Liver (tissue), 8 donors: ENCODE measurements at regions not wholly inside any gene's neighbourhood (a gene's known extent, or its start where the extent isn't known, plus 50 kb on each side); places are given as distances from the start of the nearest gene placed in this dataset.

Experiments
- DNase-seq: peaks from one replicate; pipeline ENCODE4 v3.0.0-alpha.2; 2017; ENCODE audit warnings: low spot score
- H3K27ac ChIP-seq, 2 donors: one replicate each; pipeline ENCODE4 v1.7.0; 2013; ENCODE audit warnings: inconsistent platforms in 2 of 2, low read length in 2 of 2, control low read depth in 1 of 2, low read depth in 1 of 2, mild to moderate bottlenecking in 1 of 2
- H3K27me3 ChIP-seq, 4 donors: one replicate each; pipeline versions ENCODE4 v1.6.1 to v1.7.0; 2013; ENCODE audit warnings: low read length in 3 of 4, inconsistent platforms in 1 of 4, mild to moderate bottlenecking in 1 of 4, moderate library complexity in 1 of 4; ENCODE audit not compliant: control insufficient read depth in 4 of 4, insufficient read depth in 4 of 4
- H3K36me3 ChIP-seq, 4 donors: one replicate each; pipeline versions ENCODE4 v1.6.1 to v1.7.0; 2013; ENCODE audit warnings: low read length in 3 of 4, mild to moderate bottlenecking in 3 of 4, low read depth in 1 of 4, moderate library complexity in 1 of 4; ENCODE audit not compliant: control insufficient read depth in 4 of 4, insufficient read depth in 3 of 4
- H3K4me1 ChIP-seq, 4 donors: one replicate each; pipeline versions ENCODE4 v1.6.1 to v1.7.0; 2013; ENCODE audit warnings: low read length in 3 of 4, mild to moderate bottlenecking in 3 of 4, moderate library complexity in 1 of 4; ENCODE audit not compliant: control insufficient read depth in 4 of 4, insufficient read depth in 4 of 4
- H3K4me3 ChIP-seq, 3 donors: one replicate each; pipeline versions ENCODE4 v1.6.1 to v1.7.0; 2013; ENCODE audit warnings: low read length in 3 of 3, control low read depth in 1 of 3, low read depth in 1 of 3, mild to moderate bottlenecking in 1 of 3
- H3K9ac ChIP-seq, 2 donors: one replicate each; pipeline ENCODE4 v1.7.0; 2013; ENCODE audit warnings: low read length in 2 of 2, mild to moderate bottlenecking in 2 of 2, moderate library complexity in 2 of 2, control low read depth in 1 of 2, low read depth in 1 of 2
- H3K9me3 ChIP-seq, 4 donors: one replicate each; pipeline versions ENCODE4 v1.6.1 to v1.7.0; 2013; ENCODE audit warnings: low read length in 3 of 4; ENCODE audit not compliant: control insufficient read depth in 4 of 4
- ATF3 ChIP-seq: IDR thresholded peaks from 2 replicates; pipeline ENCODE4 v1.6.1; 2016; ENCODE audit warnings: antibody characterized with exemption
- FOXA1 ChIP-seq: IDR thresholded peaks from 2 replicates; pipeline ENCODE4 v1.6.1; 2016; ENCODE audit warnings: antibody characterized with exemption
- GABPA ChIP-seq, 2 donors: IDR thresholded peaks in 1 of 2; conservative IDR thresholded peaks in 1 of 2; 2 replicates each; pipeline ENCODE4 v1.6.1; 2016; ENCODE audit warnings: antibody characterized with exemption in 2 of 2, mild to moderate bottlenecking in 1 of 2, moderate library complexity in 1 of 2
- HNF4G ChIP-seq: IDR thresholded peaks from 2 replicates; pipeline ENCODE4 v1.6.1; 2016; ENCODE audit warnings: antibody characterized with exemption
- JUND ChIP-seq, 2 donors: IDR thresholded peaks; 2 replicates each; pipeline ENCODE4 v1.6.1; 2016; ENCODE audit warnings: antibody characterized with exemption in 2 of 2
- NR2F2 ChIP-seq: IDR thresholded peaks from 2 replicates; pipeline ENCODE4 v1.6.1; 2016; ENCODE audit warnings: antibody characterized with exemption
- RAD21 ChIP-seq, 2 donors: IDR thresholded peaks; 2 replicates each; pipeline ENCODE4 v1.6.1; 2016; ENCODE audit warnings: antibody characterized with exemption in 2 of 2, mild to moderate bottlenecking in 2 of 2
- REST ChIP-seq: IDR thresholded peaks from 2 replicates; pipeline ENCODE4 v1.6.1; 2016; ENCODE audit warnings: antibody characterized with exemption, mild to moderate bottlenecking
- RXRA ChIP-seq, 2 donors: IDR thresholded peaks; 2 replicates each; pipeline ENCODE4 v1.6.1; 2017 to 2018; ENCODE audit warnings: antibody characterized with exemption in 2 of 2, mild to moderate bottlenecking in 1 of 2
- SP1 ChIP-seq: IDR thresholded peaks from 2 replicates; pipeline ENCODE4 v1.6.1; 2018; ENCODE audit warnings: antibody characterized with exemption, mild to moderate bottlenecking
- TAF1 ChIP-seq: conservative IDR thresholded peaks from 2 replicates; pipeline ENCODE4 v1.6.1; 2016; ENCODE audit warnings: antibody characterized with exemption, mild to moderate bottlenecking
- YY1 ChIP-seq: IDR thresholded peaks from 2 replicates; pipeline ENCODE4 v1.6.1; 2016; ENCODE audit warnings: antibody characterized with exemption, mild to moderate bottlenecking
- WGBS: extraction: QIAGEN DNeasy Blood & Tissue Kit; methylation state at CpG from one replicate; pipeline ENCODE4 v1.1.7; 2013; 5-methylcytosine and 5-hydroxymethylcytosine counted together
- TF ChIP-seq, protein P1 (sequence below): IDR thresholded peaks from 2 replicates; pipeline ENCODE4 v1.6.1; 2016; ENCODE audit warnings: antibody characterized with exemption
- TF ChIP-seq, protein P2 (sequence below): fragments of 150-350 bp; IDR thresholded peaks from 2 replicates; pipeline ENCODE4 v1.5.1; 2017; ENCODE audit warnings: improper control_type of control experiment, low read depth, low read length; ENCODE audit not compliant: missing input control
- TF ChIP-seq, protein P3 (sequence below): IDR thresholded peaks from 2 replicates; pipeline ENCODE4 v1.6.1; 2016; ENCODE audit warnings: antibody characterized with exemption
- donor health status: healthy.
- donor health status: healthy.
- donor health status: healthy.
- donor health status: healthy.
- donor health status: healthy.

DNA sequence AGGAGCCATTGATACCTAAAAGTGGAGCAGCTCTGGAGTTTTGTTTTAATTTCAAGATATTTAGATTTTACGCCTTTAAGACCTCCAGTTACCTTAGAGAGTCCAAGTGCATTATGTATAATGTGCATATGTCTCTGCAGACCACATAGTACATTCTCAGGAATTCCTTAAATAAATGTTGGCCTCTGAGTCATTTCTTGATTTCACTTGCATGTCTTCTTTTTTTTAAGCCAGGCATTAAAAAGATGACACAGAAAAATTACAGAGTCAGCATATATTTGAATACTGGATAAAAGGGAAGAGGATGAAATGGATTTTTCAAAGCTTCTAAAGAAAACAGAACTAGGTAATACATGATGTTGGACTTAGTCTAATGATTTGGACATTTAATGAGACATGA, 125.2 kb downstream of the TMCO5A start:
- no peak overlapping the region for H3K9ac ChIP-seq
- H3K9me3 ChIP-seq = no peaks in the 10 kb centered on the region
- H3K27ac ChIP-seq = no peak overlapping the region
- H3K27me3 ChIP-seq = peaks cover 0 to 6% (median 0%) of the 10 kb centered on the region in 4 donors
- H3K4me3 ChIP-seq = no peak overlapping the region
- no peak for DNase-seq
- no peaks in the 10 kb centered on the region for H3K4me1 ChIP-seq
- no peak for TF ChIP-seq SP1
- no peak for TF ChIP-seq REST
- TF ChIP-seq FOXA1 = no peak
- no peak for TF ChIP-seq YY1
- TF ChIP-seq, protein P1, sequence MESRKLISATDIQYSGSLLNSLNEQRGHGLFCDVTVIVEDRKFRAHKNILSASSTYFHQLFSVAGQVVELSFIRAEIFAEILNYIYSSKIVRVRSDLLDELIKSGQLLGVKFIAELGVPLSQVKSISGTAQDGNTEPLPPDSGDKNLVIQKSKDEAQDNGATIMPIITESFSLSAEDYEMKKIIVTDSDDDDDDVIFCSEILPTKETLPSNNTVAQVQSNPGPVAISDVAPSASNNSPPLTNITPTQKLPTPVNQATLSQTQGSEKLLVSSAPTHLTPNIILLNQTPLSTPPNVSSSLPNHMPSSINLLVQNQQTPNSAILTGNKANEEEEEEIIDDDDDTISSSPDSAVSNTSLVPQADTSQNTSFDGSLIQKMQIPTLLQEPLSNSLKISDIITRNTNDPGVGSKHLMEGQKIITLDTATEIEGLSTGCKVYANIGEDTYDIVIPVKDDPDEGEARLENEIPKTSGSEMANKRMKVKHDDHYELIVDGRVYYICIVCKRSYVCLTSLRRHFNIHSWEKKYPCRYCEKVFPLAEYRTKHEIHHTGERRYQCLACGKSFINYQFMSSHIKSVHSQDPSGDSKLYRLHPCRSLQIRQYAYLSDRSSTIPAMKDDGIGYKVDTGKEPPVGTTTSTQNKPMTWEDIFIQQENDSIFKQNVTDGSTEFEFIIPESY = no peak
- TF ChIP-seq ATF3 = no peak
- TF ChIP-seq RAD21 (IDR thresholded peaks at IDR 0.05) = no peak
- TF ChIP-seq, protein P2, sequence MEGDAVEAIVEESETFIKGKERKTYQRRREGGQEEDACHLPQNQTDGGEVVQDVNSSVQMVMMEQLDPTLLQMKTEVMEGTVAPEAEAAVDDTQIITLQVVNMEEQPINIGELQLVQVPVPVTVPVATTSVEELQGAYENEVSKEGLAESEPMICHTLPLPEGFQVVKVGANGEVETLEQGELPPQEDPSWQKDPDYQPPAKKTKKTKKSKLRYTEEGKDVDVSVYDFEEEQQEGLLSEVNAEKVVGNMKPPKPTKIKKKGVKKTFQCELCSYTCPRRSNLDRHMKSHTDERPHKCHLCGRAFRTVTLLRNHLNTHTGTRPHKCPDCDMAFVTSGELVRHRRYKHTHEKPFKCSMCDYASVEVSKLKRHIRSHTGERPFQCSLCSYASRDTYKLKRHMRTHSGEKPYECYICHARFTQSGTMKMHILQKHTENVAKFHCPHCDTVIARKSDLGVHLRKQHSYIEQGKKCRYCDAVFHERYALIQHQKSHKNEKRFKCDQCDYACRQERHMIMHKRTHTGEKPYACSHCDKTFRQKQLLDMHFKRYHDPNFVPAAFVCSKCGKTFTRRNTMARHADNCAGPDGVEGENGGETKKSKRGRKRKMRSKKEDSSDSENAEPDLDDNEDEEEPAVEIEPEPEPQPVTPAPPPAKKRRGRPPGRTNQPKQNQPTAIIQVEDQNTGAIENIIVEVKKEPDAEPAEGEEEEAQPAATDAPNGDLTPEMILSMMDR = no peak
- TF ChIP-seq HNF4G = no peak
- no peak for TF ChIP-seq JUND (IDR thresholded peaks at IDR 0.05)
- 96% methylated on average over 1 of the region's 1 CpG for WGBS
- no peaks in the 10 kb centered on the region for H3K36me3 ChIP-seq

DNA sequence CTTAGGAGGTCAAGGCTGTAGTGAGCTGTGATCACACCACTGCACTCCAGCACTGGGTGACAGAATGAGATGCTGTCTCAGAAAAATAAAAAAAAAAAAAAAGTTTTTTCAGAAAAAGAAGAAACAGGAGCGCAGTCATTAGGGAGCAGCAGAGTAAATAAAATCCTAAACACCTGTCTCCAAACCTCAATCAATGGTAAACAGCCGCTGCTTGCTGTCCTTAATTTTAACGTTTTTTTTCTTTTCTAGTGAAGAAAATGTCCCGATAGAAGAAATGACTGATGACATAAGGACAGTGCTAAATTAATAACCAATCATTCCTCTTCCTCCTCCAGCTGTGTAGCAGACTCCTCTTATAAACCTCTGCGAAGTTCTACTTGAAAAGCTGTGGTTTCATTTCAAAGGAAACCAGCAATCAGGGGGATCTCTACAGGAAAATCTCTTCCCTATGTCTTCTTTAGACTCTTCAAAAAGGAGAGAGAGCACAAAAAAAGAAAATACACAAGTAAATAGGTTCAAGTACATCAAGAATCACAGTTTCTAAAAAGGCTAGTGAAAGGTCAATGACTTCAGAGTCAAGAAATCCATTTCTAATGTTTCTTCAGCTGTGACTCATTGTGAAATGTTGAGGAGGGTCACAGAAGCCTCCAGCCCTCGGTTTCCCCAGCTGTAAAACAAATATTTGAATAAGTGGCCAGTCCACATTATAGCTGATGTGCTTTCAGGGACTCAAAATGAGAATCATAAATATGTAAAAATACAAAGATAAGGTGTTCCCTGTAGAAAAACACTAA, 127.6 kb downstream of the TMCO5A start:
- H3K27me3 ChIP-seq = peaks cover 0 to 6% (median 0%) of the 10 kb centered on the region in 4 donors
- no peak overlapping the region for H3K9ac ChIP-seq
- H3K9me3 ChIP-seq = no peaks in the 10 kb centered on the region
- no peaks in the 10 kb centered on the region for H3K4me1 ChIP-seq
- H3K27ac ChIP-seq = no peak overlapping the region
- no peaks in the 10 kb centered on the region for H3K36me3 ChIP-seq
- no peak overlapping the region for H3K4me3 ChIP-seq
- no peak for DNase-seq
- WGBS = 69% methylated on average over 6 of the region's 6 CpGs
- TF ChIP-seq, protein P1 = no peak
- no peak for TF ChIP-seq HNF4G
- TF ChIP-seq NR2F2 = no peak
- TF ChIP-seq, protein P3, sequence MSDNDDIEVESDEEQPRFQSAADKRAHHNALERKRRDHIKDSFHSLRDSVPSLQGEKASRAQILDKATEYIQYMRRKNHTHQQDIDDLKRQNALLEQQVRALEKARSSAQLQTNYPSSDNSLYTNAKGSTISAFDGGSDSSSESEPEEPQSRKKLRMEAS = no peak
- TF ChIP-seq TAF1 = no peak
- no peak for TF ChIP-seq YY1
- no peak for TF ChIP-seq JUND (IDR thresholded peaks at IDR 0.05)
- TF ChIP-seq ATF3 = no peak
- TF ChIP-seq RXRA (IDR thresholded peaks at IDR 0.05) = no peak
- no peak for TF ChIP-seq GABPA (IDR thresholded peaks at IDR 0.05 in 1 of 2, conservative IDR thresholded peaks at IDR 0.05 in 1 of 2)
- no peak for TF ChIP-seq REST
